Mesenteric fat pad (tissue), 1 donor: ENCODE measurements at regions not wholly inside any gene's neighbourhood (a gene's known extent, or its start where the extent isn't known, plus 50 kb on each side); places are given as distances from the start of the nearest gene placed in this dataset.

Experiments
- DNase-seq: peaks from one replicate; pipeline ENCODE4 v3.0.0-alpha.2; 2020; ENCODE audit warnings: low spot score
- donor health status: DM: yes; HTN: yes; CAD: no.

- DNase-seq = no peak
Measured at GRCh38 chr9:107707915-107708441, 218.4 kb upstream of the KLF4 start.

- no peak for DNase-seq
Measured at GRCh38 chr9:107707428-107707837, 217.9 kb upstream of the KLF4 start.

GRCh38 chr9:107706701-107707427, 217.3 kb upstream of the KLF4 start:
- no peak for DNase-seq

- no peak for DNase-seq
Measured at GRCh38 chr9:107705521-107705920, 216.0 kb upstream of the KLF4 start.

- DNase-seq = no peak
Measured at GRCh38 chr9:107704774-107705173, 215.2 kb upstream of the KLF4 start.

GRCh38 chr9:107703651-107704050, 214.1 kb upstream of the KLF4 start:
- DNase-seq = no peak

- DNase-seq = no peak
Measured at GRCh38 chr9:107700847-107701246, 211.3 kb upstream of the KLF4 start.

GRCh38 chr9:107699231-107699630, 209.7 kb upstream of the KLF4 start:
- DNase-seq = no peak

- DNase-seq = no peak
Measured at GRCh38 chr9:107698779-107699178, 209.2 kb upstream of the KLF4 start.

GRCh38 chr9:107696302-107696701, 206.7 kb upstream of the KLF4 start:
- no peak for DNase-seq

GRCh38 chr9:107694390-107694789, 204.8 kb upstream of the KLF4 start:
- DNase-seq = no peak

GRCh38 chr9:107693625-107694326, 204.2 kb upstream of the KLF4 start:
- no peak for DNase-seq

GRCh38 chr9:107691664-107692063, 202.1 kb upstream of the KLF4 start:
- DNase-seq = no peak

- no peak for DNase-seq
Measured at GRCh38 chr9:107690021-107690420, 200.5 kb upstream of the KLF4 start.

- no peak for DNase-seq
Measured at GRCh38 chr9:107688728-107689127, 199.2 kb upstream of the KLF4 start.

- DNase-seq = no peak
Measured at GRCh38 chr9:107685901-107686300, 196.3 kb upstream of the KLF4 start.

GRCh38 chr9:107685376-107685775, 195.8 kb upstream of the KLF4 start:
- DNase-seq = no peak

- no peak for DNase-seq
Measured at GRCh38 chr9:107684224-107684623, 194.7 kb upstream of the KLF4 start.

GRCh38 chr9:107683566-107683965, 194.0 kb upstream of the KLF4 start:
- no peak for DNase-seq

- no peak for DNase-seq
Measured at GRCh38 chr9:107681988-107682387, 192.4 kb upstream of the KLF4 start.

- no peak for DNase-seq
Measured at GRCh38 chr9:107675351-107676259, 186.0 kb upstream of the KLF4 start.
